GM10248 (cell line): ENCODE measurements at regions not wholly inside any gene's neighbourhood (a gene's known extent, or its start where the extent isn't known, plus 50 kb on each side); places are given as distances from the start of the nearest gene placed in this dataset.

ENCODE experiments used
- CTCF ChIA-PET: fragments of 300-600 bp; sonication (Branson Sonifier 250); formaldehyde crosslinking; extraction: SDS; loops from one replicate; lab custom pipeline; 2021; ENCODE audit warnings: antibody characterized with exemption; lab: Yijun Ruan, JAX
- POLR2A ChIA-PET: fragments of 350-650 bp; sonication (Branson Sonifier 250); formaldehyde crosslinking; extraction: SDS; loops from one replicate; lab custom pipeline; 2020; ENCODE audit warnings: antibody characterized with exemption; lab: Yijun Ruan, JAX
- DNase-seq: peaks from one replicate; pipeline ENCODE4 v3.0.0; 2012; ENCODE audit errors: extremely low spot score
- CTCF ChIP-seq: IDR thresholded peaks from 2 replicates; pipeline ENCODE4 v1.5.1; 2012; ENCODE audit warnings: mild to moderate bottlenecking, low read depth; ENCODE audit errors: extremely low read depth, missing control alignments, control extremely low read depth

- CTCF ChIA-PET = interaction anchor here (1.4 kb wide), 2 partner anchors 9 kb away, joined by 3 to 4 read pairs; no protein-coding TSS in a partner anchor
- POLR2A ChIA-PET = no interaction called here
- TF ChIP-seq CTCF = no peak
- no peak for DNase-seq
Measured at GRCh38 chr2:194750926-194751325, 906.1 kb upstream of the SLC39A10 start.

- DNase-seq = no peak
- TF ChIP-seq CTCF = no peak
- ChIA-PET CTCF (interaction anchor here (2.2 kb wide), 1 partner anchor 11 kb away, joined by 8 read pairs; no protein-coding TSS in a partner anchor), POLR2A (no interaction called here)
Measured at GRCh38 chr2:194745557-194746146, 911.4 kb upstream of the SLC39A10 start.

- ChIA-PET POLR2A (no interaction called here), CTCF (interaction anchor here (1.0 kb wide), 1 partner anchor 9 kb away, joined by 3 read pairs; no protein-coding TSS in a partner anchor)
- DNase-seq = no peak
- no peak for TF ChIP-seq CTCF
Measured at GRCh38 chr2:194742706-194743105, 914.3 kb upstream of the SLC39A10 start.

GRCh38 chr2:194739217-194739616 lies 917.8 kb upstream of the SLC39A10 start:
- no peak for DNase-seq
- CTCF ChIA-PET = no interaction called here
- POLR2A ChIA-PET = no interaction called here
- no peak for TF ChIP-seq CTCF

- no peak for DNase-seq
- ChIA-PET CTCF (interaction anchor here (1.1 kb wide), 1 partner anchor 14 kb away, joined by 3 read pairs; no protein-coding TSS in a partner anchor), POLR2A (no interaction called here)
- no peak for TF ChIP-seq CTCF
Measured at GRCh38 chr2:194735837-194736542, 921.0 kb upstream of the SLC39A10 start.

GRCh38 chr2:194730266-194730665 lies 926.8 kb upstream of the SLC39A10 start:
- TF ChIP-seq CTCF = no peak
- ChIA-PET CTCF (interaction anchor here (1.3 kb wide), 1 partner anchor 19 kb away, joined by 3 read pairs; no protein-coding TSS in a partner anchor), POLR2A (interaction anchor here (0.6 kb wide), 1 partner anchor 25 kb away, joined by 4 read pairs; no protein-coding TSS in a partner anchor)
- no peak for DNase-seq
